NCI-H2081 (cell line): ENCODE measurements at regions not wholly inside any gene's neighbourhood (a gene's known extent, or its start where the extent isn't known, plus 50 kb on each side); places are given as distances from the start of the nearest gene placed in this dataset.

ENCODE experiments used
- DNase-seq, 2 experiments: peaks; one replicate each; lab custom pipeline; 2025; lab: John Stamatoyannopoulos, UW

DNA sequence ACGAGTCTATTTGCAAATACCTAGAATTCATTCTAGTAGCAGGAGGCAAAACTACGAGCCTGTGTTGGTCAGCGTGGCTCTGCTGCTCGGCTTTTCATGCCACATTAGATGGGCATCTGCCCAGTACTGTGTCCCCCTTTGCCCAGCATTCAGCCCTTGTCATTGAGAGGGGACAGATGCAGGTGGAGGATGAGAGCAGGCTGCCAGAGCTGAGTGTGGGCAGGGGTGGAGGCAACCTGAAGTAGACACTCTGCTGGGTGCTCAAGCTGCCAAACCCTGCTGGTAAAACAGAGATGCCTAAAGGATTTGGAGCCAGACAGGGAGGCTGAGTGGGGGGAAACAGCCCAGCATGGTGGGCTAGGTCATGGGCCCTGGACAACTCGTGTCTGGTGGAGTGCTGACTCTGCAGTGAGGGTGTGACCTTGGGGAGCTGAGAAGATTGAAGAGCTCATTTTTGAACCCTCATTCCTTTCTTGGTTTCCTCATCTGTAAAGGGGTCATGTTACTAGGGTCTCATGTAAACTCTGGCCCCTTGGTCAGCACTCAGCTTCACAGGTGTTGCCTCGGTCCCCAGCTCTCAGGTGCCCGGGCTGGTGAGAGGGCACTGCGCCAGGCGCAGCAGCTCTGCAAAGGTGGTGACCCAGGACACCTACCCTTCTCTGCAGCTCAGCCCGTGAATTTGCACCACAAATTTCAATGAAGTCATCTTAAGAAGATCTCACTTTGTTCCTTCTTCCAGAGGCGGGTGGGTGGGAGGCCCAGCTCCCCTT, 64.2 kb upstream of the BHLHE23 start:
- DNase-seq: no peak

DNA sequence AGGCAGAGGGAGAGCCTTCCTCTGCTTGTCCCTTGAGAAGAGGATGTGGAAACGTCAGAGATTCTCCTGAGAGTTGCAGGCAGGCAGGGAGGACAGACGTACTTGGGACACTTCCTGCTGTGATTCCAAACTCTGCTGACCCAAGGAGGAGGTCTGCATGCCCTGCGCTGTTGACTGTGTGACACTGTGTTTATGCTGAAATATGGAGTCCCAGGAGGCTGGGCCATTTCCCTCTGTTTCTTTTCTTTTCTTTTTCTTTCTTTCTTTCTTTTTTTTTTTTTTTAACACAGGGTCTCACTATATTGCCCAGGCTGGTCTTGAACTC, 63.5 kb upstream of the BHLHE23 start:
- no peak for DNase-seq

DNA sequence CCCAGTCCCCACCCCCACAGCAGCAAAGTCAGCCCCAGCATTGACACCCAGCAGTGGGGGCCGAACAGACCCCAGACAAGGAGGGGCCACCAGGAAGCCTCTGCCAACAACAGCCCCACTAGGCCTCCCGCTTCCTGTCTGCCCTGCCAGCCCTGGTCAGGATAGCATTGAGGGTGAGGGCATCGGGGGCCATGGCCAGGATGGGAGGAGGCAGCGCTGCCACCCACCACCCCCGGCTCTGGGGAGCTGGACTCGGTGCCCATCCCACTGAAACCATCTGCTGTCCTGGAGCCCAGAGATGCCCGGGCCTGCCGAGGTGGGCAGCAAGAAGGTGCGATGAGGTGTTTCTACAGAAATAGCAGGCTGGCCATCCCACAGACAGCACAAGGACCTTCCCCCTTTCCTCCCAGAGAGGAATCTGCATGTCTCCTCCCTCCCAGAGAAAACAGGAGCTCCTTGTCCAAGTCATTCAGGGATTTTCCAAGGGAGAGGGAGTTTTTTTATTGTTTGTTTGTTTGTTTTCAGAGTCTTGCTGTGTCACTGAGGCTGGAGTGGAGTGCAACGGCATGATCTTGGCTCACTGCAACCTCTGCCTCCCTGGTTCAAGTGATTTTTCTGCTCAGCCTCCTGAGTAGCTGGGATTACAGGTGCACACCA, 62.1 kb upstream of the BHLHE23 start:
- DNase-seq: no peak

DNA sequence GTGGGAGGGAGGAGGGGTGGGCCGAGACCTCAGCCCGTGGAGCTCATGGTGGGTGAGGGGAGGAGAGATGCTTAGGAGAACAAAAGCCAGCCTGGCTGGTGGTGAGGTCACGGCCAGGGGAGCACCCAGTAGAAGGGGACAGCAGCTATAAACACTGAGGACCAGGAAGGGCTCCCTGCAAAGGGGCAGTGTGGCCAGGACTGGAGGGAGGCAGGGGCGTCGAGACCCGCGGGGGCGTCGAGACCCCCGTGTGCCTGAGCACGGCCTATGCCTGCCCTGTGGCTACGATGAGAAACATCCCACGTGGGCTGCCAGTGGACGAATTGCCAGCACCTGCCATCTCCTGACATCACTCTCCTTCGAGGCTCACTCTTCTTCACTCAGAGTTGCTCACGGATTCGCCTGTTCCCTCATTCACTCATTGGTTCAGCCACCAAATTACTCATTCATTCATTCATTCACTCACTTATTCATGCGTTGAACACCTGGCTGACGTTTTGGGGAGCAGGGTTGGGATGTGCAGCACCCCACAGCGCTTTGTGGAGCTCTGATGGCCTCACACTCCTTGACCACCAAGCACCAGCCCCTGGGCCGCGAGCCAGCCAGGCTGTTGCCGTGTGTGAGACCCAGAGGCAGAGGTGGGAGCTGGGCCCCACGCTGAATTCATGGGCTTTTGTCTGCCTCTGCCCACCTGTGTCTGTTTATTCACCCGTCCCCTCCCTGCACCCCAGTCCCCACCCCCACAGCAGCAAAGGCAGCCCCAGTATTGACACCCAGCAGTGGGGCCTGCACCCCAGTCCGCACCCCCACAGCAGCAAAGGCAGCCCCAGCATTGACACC, 61.2 kb upstream of the BHLHE23 start:
- no peak for DNase-seq

DNA sequence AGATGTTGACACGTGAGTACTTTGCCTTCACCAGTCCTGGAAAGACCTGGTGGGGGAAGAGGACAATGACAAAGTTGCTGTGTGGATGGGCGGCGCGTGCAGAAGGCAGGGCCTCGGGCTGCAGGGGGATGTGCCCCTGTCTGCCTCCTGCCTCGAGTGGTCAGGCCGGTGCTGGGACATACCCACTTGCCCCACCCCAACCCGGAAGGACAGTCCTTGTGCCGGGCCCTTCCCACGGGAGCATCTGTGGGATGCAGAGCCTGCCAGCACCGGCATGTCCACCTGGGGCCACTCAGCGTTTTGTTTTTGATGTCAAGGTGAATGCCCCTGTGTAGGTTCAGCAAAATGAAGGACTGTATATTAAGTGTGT, 60.5 kb upstream of the BHLHE23 start:
- no peak for DNase-seq

DNA sequence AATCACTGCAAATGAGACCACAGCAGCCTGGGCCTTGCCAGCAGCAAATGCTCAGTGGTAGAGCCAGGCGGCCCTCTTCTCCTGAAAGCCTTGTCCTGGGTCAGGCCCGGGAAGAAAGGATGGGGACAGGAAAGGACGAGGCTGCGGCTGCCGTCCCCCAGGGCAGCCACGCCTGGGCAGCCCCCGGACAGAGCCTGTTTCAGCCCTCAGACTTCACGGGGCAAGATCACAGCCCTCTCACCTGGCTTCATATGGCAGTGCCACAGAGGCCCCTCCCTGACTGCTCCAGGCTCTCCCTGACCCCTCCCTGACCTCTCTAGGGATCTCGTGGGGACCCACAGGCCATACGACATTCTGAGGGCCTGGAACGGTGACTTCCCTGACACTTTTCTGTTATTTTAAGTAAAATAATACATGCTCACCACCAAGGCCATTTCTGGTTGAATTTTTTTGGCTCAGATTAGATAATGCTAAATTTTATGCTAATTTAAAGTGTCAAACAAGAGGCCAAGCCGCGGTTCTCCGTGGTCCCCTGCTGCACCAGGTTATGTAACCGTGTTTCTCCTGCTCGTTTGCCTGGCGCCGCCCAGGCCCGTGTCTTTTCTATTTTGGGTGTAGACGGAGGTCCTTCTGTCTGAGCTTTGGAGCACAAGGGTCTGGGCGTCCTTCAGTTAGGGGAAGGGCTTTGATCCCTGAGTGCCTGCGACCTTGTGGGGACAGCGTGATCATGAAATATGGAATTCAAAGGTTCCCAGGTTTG, 59.9 kb upstream of the BHLHE23 start:
- DNase-seq: no peak

DNA sequence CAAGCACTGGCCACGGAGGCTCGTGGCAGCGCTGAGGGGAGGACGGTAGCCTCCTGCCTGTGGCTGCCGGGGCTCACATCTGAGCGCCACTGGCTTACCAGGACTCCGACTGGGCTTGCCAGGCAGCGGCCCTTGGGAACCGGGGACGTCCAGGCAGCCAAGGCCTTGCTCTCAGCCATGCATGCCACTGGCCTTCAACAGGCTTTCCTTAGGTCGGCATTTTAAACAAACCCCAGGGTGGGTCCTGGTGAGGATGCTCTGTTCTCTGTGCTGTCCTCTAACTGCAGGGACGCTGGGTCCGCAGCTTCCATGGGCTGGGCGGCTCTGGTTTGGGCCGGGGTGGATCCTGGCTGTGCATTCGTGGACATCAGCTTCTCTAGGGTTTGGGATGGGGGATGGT, 59.1 kb upstream of the BHLHE23 start:
- no peak for DNase-seq

DNA sequence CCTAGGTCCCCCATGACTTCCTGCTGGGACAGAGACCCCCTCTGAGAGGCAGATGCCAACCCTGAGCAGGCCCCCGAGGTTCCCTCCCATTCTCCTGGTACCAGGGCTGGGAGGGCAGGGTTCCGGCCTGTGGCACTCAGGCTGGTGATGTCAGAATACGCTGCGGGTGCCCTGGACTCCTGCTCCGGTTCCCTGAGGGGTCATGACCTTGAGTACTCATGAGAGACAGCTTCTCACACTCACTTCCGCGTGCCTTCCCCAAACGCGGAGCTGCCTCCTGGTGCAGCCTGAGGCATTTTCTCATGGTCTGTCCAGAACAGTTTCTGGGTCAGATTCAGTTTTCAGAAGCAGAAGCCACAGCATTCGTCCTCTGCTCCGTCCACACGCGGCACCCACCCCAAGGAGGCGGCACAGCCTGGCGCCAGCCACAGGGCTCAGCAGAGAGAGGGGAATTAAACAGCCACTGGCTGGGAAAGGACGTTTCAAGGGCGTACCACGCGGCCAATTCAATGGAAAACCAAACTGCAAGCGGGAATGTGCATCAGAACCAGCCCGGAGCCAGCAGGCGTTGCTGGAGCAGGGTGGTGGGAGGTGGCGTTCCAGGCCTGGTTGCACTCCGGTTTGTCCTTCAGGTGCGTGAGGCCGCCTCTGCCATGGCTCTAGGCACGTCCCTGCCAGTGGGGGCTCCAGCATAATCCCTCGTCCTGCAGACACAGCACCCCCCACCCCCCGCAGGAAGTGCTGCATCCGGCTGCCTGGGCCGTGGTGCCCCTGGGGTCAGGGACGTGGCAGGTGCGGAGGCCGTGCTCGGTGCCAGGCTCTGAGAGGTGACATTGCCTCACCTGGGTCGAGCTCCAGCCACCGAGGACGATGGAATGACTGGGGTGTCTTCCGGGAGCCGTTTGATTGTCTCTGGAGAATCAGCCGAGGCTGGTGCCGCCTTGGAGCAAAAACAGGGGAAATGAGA, 58.3 kb upstream of the BHLHE23 start:
- no peak for DNase-seq

DNA sequence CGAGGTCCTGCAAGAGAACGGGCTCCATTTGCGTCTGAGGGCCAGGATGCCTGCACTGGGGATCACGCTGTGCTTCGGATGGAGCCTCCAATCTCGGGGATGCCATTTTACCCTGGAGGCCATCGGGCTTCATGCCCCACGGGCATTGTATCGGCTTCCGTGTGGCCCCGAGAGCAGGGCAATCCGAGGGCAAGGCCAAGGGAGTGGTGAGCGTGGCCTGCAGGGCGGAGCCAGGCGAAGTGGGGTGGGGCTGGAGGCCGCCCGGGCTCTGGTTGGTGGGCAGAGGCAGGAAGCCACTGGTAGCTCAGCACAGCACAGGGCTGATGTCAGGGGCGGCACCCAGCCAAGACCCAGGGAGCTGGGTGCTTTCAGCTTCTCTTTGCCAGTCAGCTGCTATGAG, 57.5 kb upstream of the BHLHE23 start:
- no peak for DNase-seq

DNA sequence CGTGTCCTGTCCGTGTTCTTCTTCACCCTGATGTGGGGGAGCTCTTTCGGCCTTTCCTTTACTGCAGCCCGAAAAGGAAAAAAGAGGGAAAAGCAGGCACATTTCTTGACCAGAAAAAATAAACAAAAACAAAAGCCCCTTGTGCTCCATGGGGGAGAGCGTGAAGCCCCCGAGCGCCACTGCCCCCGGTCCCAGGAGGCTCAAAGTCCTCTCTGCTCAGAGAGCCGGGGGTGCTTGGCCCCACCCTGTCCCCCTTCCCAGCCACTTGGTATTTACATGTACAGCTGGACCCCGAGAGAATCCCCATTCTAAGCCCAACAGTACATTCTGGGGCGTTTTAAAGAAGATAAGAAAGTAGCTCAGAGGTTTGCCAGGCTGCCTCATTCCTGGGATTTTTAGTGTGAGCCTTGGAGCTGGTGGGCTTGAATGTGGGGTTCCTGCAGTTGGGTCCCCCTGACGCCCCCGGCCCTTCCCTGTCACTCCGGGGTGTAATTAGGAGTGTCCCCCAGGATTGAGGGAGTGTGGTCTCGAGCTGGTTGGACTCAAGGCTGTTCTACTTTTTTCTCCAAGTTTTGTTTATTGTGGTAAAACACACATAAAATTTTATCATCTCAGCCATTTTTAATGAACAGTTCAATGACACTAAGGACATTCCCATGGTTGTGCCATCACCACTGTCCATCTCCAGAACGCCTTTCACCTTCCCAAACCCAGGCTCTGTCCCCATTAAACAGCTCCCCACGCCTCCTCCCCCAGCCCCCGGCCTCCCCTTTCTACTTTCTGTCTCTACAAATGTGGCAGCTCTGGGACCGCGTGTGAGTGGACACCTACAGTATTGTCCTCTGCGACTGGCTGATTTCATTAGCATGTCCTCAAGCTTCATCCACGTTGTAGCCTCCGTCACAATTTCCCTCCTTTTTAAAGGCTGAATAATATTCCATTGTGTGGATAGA, 55.7 kb upstream of the BHLHE23 start:
- no peak for DNase-seq

DNA sequence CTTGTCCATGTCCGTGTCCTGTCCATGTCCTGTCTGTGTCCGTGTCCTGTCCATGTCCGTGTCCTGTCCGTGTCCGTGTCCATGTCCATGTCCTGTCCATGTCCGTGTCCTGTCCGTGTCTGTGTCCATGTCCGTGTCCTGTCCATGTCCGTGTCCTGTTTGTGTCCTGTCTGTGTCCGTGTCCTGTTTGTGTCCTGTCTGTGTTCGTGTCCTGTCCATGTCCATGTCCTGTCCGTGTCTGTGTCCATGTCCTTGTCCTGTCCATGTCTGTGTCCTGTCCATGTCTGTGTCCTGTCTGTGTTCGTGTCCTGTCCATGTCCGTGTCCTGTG, 55.0 kb upstream of the BHLHE23 start:
- DNase-seq: no peak

DNA sequence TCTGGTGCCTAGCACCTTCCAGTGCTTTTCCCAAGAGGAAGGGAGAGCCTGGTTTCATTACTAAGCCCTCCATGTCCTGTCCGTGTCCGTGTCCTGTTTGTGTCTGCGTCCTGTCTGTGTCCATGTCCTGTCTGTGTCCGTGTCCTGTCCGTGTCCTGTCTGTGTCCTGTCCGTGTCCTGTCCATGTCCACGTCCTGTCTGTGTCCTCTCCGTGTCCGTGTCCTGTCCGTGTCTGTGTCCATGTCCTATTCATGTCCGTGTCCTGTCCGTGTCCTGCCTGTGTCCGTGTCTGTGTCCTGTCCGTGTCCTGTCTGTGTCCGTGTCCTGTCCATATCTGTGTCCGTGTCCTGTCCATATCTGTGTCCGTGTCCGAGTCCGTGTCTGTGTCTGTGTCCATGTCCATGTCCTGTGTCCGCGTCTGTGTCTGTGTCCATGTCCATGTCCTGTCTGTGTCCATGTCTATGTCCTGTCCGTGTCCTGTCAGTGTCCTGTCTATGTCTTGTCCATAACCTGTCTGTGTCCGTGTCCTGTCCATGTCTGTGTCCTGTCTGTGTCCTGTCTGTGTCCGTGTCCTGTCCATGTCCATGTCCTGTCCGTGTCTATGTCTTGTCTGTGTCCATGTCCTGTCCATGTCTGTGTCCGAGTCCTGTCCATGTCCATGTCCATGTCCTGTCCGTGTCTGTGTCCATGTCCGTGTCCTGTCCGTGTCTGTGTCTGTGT, 54.4 kb upstream of the BHLHE23 start:
- DNase-seq: no peak

DNA sequence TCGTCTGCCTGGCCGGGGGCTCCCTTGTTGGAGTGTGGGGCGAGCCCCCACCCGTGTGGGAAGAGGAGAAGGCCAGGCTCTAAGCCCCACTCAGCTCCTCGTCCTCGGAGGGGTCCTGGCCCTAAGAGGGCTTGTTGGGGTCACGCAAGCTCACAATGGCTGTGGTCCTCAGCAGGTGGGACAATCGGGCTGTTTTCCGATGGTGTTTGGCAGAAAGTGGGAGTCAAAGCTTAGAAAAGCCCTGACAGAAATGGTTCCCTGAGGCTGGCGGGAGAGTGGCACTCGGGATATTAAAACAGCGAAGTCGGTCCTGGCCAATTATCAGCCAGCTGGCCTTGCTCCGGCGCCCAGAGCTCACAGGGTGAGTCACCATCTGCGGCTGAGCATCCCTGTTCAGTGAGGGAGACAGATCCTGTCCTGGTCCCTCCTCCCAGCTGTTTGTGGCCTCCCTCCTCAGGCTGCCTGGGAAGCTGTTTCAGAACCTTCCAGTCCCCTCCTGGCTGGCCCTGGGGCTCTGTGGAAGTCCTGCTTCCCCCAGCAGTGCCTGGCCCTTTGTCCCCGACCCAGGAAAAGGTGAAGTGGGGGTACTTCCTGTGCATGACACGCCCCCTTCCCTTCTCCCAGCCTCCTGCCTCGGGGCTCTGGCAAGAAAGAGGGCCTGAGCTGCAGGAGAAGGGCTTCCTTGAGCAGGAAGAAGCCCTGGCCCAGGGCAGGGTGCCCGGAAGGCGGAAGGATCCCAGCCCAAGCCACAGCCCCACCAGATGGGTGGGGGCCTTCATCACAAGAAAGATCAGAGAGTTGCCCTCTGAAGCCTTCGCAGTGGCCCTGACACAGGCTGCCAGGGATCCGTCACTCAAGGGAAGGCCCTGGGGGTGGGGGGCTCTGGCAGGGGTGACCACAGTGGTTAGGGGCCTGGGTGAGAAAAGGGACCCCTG, 53.6 kb upstream of the BHLHE23 start:
- no peak for DNase-seq

DNA sequence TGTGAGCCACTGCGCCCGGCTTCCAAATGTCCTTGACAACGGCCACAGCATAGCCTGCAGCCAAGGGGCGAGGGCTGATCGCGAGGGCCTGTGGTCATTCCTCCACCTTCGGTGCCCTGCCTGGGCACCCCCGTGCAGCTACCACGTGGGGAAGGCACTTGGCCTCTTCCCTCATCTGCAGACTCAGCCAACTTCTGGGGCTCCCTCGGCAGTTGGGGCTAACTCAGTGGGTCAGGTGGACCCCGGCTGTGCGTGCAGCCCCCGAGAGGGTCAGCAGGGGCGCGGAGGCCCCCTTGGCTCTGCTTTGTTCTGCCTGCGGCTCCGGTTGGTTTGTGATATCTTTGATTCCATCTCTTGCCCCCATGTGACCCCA, 52.9 kb upstream of the BHLHE23 start:
- no peak for DNase-seq

DNA sequence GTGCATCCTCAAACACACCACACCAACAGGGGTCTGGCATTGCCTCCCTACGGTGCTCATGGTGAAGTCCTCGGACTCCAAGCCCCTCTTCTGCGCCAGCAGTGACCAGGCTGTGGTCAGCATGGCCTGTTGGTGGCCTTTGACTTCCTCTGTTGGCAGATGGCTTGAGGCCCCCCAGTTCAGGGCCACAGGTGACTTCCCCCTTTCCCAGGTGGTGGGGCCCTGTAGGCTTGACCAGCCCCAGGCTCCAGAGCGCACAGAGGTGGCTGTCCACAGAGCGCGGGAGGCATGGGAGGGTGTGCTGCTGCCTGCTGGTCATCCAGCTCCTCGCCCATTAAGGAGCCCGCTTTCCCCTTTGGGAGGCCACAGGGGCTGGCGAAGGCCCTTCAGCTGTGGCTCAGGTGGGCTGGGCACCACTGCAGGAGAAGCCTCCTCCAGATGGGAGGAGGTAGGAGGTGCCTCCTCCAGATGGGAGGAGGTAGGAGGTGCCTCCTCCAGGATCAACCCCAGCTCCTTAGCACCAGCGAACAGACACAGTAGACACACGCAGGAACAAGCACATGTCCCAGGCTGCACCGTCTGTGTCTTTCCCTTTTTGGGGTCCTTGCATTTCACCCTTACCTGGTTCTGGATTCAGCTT, 52.1 kb upstream of the BHLHE23 start:
- no peak for DNase-seq

DNA sequence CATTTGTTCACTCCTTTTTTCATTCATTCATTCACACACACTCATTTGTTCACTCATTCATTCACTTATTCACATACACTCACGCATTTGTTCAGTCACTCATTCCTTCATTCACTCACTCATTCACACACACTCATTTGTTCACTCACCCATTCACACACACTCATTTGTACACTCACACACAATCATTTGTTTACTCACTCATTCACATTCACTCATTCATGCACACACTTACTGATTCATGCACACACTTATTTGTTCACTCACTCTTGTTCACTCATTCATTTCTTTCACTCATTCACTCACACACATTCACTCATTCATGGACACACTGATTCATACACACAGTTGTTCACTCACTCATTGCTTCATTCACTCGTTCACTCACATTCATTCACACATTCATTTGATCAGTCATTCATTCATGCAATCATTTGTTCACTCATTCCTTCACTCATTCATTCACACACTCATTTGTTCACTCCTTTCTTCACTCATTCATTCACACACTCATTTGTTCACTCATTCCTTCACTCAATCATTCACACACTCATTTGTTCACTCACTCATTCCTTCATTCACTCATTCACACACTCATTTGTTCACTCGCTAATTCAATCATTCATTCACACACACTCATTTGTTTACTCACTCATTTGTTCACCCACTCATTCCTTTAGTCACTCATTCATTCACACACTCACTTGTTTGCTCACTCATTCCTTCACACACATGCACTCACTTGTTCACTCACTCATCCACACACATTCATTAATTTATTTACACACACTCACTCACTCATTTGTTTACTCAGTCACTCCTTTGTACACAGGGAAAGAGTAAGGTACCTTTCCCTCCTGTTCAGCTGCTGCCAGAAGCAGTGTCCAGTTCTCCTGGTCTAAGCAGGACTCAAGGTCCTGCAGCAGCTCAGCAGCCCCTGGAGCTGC, 50.7 kb upstream of the BHLHE23 start:
- no peak for DNase-seq
